Spleen (tissue), 7 donors: ENCODE measurements at regions not wholly inside any gene's neighbourhood (a gene's known extent, or its start where the extent isn't known, plus 50 kb on each side); places are given as distances from the start of the nearest gene placed in this dataset.

ENCODE experiments used
- POLR2A ChIP-seq, 3 donors: fragments of 450-650 bp; IDR thresholded peaks; one replicate each; pipeline ENCODE4 v1.5.1; 2017; ENCODE audit warnings: antibody characterized with exemption in 3 of 3, mild to moderate bottlenecking in 1 of 3
- POLR2AphosphoS5 ChIP-seq, 3 donors: sonication (generic); formaldehyde crosslinking; IDR thresholded peaks; one replicate each; pipeline ENCODE4 v1.5.1; 2017; ENCODE audit warnings: antibody characterized with exemption in 3 of 3
- TF ChIP-seq, protein P1 (sequence below), 11 experiments: fragments of 200-600 bp in 7 of 11; fragments of 450-650 bp in 4 of 11; sonication (generic) in 4 of 11; IDR thresholded peaks in 8 of 11; conservative IDR thresholded peaks in 3 of 11; 1 replicate in 7 of 11; 2 replicates in 4 of 11; pipeline versions ENCODE4 v1.4.0 to v1.8.0; 2016 to 2021; ENCODE audit warnings: antibody characterized with exemption in 11 of 11, inconsistent platforms in 4 of 11, mild to moderate bottlenecking in 1 of 11
- donor health status: DM: no; HTN: no; CAD: no; lungs with moderate emphysema.
- donor health status: DM: no; HTN: no; CAD: no.
- donor health status: DM: no; HTN: no; CAD: no.

GRCh38 chr20:39943336-39943735, 745.7 kb downstream of the MAFB start:
- TF ChIP-seq POLR2A (IDR thresholded peaks at IDR 0.05) (no peak), POLR2AphosphoS5 (IDR thresholded peaks at IDR 0.05) (no peak)
- TF ChIP-seq, protein P1, sequence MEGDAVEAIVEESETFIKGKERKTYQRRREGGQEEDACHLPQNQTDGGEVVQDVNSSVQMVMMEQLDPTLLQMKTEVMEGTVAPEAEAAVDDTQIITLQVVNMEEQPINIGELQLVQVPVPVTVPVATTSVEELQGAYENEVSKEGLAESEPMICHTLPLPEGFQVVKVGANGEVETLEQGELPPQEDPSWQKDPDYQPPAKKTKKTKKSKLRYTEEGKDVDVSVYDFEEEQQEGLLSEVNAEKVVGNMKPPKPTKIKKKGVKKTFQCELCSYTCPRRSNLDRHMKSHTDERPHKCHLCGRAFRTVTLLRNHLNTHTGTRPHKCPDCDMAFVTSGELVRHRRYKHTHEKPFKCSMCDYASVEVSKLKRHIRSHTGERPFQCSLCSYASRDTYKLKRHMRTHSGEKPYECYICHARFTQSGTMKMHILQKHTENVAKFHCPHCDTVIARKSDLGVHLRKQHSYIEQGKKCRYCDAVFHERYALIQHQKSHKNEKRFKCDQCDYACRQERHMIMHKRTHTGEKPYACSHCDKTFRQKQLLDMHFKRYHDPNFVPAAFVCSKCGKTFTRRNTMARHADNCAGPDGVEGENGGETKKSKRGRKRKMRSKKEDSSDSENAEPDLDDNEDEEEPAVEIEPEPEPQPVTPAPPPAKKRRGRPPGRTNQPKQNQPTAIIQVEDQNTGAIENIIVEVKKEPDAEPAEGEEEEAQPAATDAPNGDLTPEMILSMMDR (IDR thresholded peaks at IDR 0.05 in 8 of 11, conservative IDR thresholded peaks at IDR 0.05 in 3 of 11), result no peak
